GM23338 (cell line): ENCODE measurements at regions not wholly inside any gene's neighbourhood (a gene's known extent, or its start where the extent isn't known, plus 50 kb on each side); places are given as distances from the start of the nearest gene placed in this dataset.

Experiments used
- ATAC-seq: fragments of 200-7000 bp; cut with Tn5 transposase; 3 replicates; pipeline ENCODE4 v1.9.1; 2020
- DNase-seq: peaks from one replicate; pipeline ENCODE4 v3.0.0-alpha.2; 2015; ENCODE audit warnings: low spot score
- H2AFZ ChIP-seq: fragments of 200-600 bp; sonication (generic); 2 replicates; pipeline ENCODE4 v1.8.0; 2016; ENCODE audit warnings: antibody characterized with exemption, mild to moderate bottlenecking, moderate library complexity
- H3F3A ChIP-seq: fragments of 200-600 bp; sonication (generic); replicated peaks from 2 replicates; pipeline ENCODE4 v1.8.0; 2017; ENCODE audit warnings: antibody characterized with exemption, mixed run types, low read depth
- H3K27ac ChIP-seq: fragments of 200-600 bp; sonication (generic); 2 replicates; pipeline ENCODE4 v1.6.1; 2016; ENCODE audit warnings: low read depth
- H3K27me3 ChIP-seq: fragments of 200-600 bp; sonication (generic); 2 replicates; pipeline ENCODE4 v1.8.0; 2016; ENCODE audit warnings: mild to moderate bottlenecking, mixed run types, moderate library complexity; ENCODE audit not compliant: insufficient read depth
- H3K36me3 ChIP-seq: fragments of 200-600 bp; sonication (generic); 2 replicates; pipeline ENCODE4 v1.8.0; 2016; ENCODE audit warnings: mild to moderate bottlenecking; ENCODE audit not compliant: insufficient read depth
- H3K4me1 ChIP-seq: fragments of 200-600 bp; sonication (generic); 2 replicates; pipeline ENCODE4 v1.8.0; 2016; ENCODE audit warnings: mild to moderate bottlenecking, moderate library complexity; ENCODE audit not compliant: insufficient read depth
- H3K4me2 ChIP-seq: fragments of 200-600 bp; sonication (generic); 2 replicates; pipeline ENCODE4 v1.7.1; 2017; ENCODE audit warnings: mixed run types
- H3K4me3 ChIP-seq: fragments of 200-600 bp; sonication (generic); 2 replicates; pipeline ENCODE4 v1.6.1; 2016; ENCODE audit warnings: mixed run types
- H3K79me2 ChIP-seq: fragments of 200-600 bp; sonication (generic); replicated peaks from 2 replicates; pipeline ENCODE4 v1.8.0; 2017; ENCODE audit warnings: mild to moderate bottlenecking; ENCODE audit not compliant: insufficient read depth
- H3K9me2 ChIP-seq: fragments of 200-600 bp; sonication (generic); 2 replicates; pipeline ENCODE4 v1.8.0; 2017; ENCODE audit not compliant: insufficient read depth
- H4K20me1 ChIP-seq: fragments of 200-600 bp; sonication (generic); replicated peaks from 2 replicates; pipeline ENCODE4 v1.8.0; 2017; ENCODE audit warnings: mild to moderate bottlenecking; ENCODE audit not compliant: insufficient read depth
- H3K27ac Mint-ChIP-seq: 2 replicates; pipeline ENCODE4 v1.8.0; 2020; ENCODE audit warnings: inconsistent platforms, mild to moderate bottlenecking, moderate library complexity, mixed read lengths
- H3K27me3 Mint-ChIP-seq: 3 replicates; pipeline ENCODE4 v1.8.0; 2022; ENCODE audit warnings: low read depth, mild to moderate bottlenecking, moderate library complexity, mixed read lengths, inconsistent platforms; ENCODE audit not compliant: insufficient read depth, poor library complexity
- H3K36me3 Mint-ChIP-seq: 3 replicates; pipeline ENCODE4 v1.8.0; 2021; ENCODE audit warnings: low read depth, mild to moderate bottlenecking, inconsistent platforms, moderate library complexity, mixed read lengths
- H3K4me1 Mint-ChIP-seq: 3 replicates; pipeline ENCODE4 v1.8.0; 2020; ENCODE audit warnings: mild to moderate bottlenecking, inconsistent platforms, mixed read lengths
- H3K4me3 Mint-ChIP-seq: 3 replicates; pipeline ENCODE4 v1.8.0; 2021; ENCODE audit warnings: moderate library complexity, mild to moderate bottlenecking, inconsistent platforms, mixed read lengths
- H3K9me3 Mint-ChIP-seq: 3 replicates; pipeline ENCODE4 v1.8.0; 2020; ENCODE audit warnings: moderate library complexity, mild to moderate bottlenecking, inconsistent platforms, mixed read lengths
- CREB1 ChIP-seq: fragments of 250-450 bp; sonication (Bioruptor Pico); IDR thresholded peaks from 2 replicates; pipeline ENCODE4 v1.5.0; 2020; ENCODE audit warnings: low read depth, mild to moderate bottlenecking, moderate library complexity
- CTCF ChIP-seq, 2 experiments: fragments of 200-600 bp in 1 of 2; sonication (generic) in 1 of 2; conservative IDR thresholded peaks; 2 replicates each; pipeline versions ENCODE4 v1.5.1 to v1.6.1; 2016 to 2017; ENCODE audit warnings: antibody characterized with exemption in 2 of 2, low read depth in 2 of 2, mild to moderate bottlenecking in 2 of 2, moderate library complexity in 1 of 2
- ETS1 ChIP-seq: IDR thresholded peaks from 2 replicates; pipeline ENCODE4 v1.6.1; 2016; ENCODE audit warnings: antibody characterized with exemption
- EZH2 ChIP-seq: fragments of 200-600 bp; sonication (generic); IDR thresholded peaks from one replicate; pipeline ENCODE4 v1.8.0; 2017; ENCODE audit warnings: antibody characterized with exemption, mild to moderate bottlenecking, low read depth; ENCODE audit not compliant: unreplicated experiment
- EZH2phosphoT487 ChIP-seq: fragments of 200-600 bp; sonication (generic); IDR thresholded peaks from one replicate; pipeline ENCODE4 v1.8.1; 2018; ENCODE audit warnings: antibody characterized with exemption; ENCODE audit not compliant: unreplicated experiment
- JUNB ChIP-seq: IDR thresholded peaks from one replicate; pipeline ENCODE4 v1.6.1; 2016; ENCODE audit warnings: antibody characterized with exemption; ENCODE audit not compliant: unreplicated experiment
- NANOG ChIP-seq: IDR thresholded peaks from 2 replicates; pipeline ENCODE4 v1.6.1; 2016; ENCODE audit warnings: antibody characterized with exemption, borderline replicate concordance
- POLR2AphosphoS5 ChIP-seq: IDR thresholded peaks from 2 replicates; pipeline ENCODE4 v1.6.1; 2016; ENCODE audit warnings: antibody characterized with exemption, low read depth
- REST ChIP-seq: IDR thresholded peaks from one replicate; pipeline ENCODE4 v1.6.1; 2018; ENCODE audit warnings: antibody characterized with exemption; ENCODE audit not compliant: unreplicated experiment
- STAT1 ChIP-seq: IDR thresholded peaks from one replicate; pipeline ENCODE4 v1.6.1; 2016; ENCODE audit warnings: antibody characterized with exemption; ENCODE audit not compliant: unreplicated experiment
- ZNF114 ChIP-seq: fragments of 250-450 bp; sonication (Bioruptor Pico); IDR thresholded peaks from 2 replicates; pipeline ENCODE4 v1.5.0; 2020; ENCODE audit warnings: mild to moderate bottlenecking, moderate library complexity
- ZNF331 ChIP-seq: fragments of 250-450 bp; sonication (Bioruptor Pico); IDR thresholded peaks from 2 replicates; pipeline ENCODE4 v1.5.0; 2020; ENCODE audit warnings: low read depth, mild to moderate bottlenecking, moderate library complexity
- ZNF462 ChIP-seq: fragments of 250-450 bp; sonication (Bioruptor Pico); IDR thresholded peaks from 2 replicates; pipeline ENCODE4 v1.5.0; 2020; ENCODE audit warnings: mild to moderate bottlenecking, moderate library complexity

DNA sequence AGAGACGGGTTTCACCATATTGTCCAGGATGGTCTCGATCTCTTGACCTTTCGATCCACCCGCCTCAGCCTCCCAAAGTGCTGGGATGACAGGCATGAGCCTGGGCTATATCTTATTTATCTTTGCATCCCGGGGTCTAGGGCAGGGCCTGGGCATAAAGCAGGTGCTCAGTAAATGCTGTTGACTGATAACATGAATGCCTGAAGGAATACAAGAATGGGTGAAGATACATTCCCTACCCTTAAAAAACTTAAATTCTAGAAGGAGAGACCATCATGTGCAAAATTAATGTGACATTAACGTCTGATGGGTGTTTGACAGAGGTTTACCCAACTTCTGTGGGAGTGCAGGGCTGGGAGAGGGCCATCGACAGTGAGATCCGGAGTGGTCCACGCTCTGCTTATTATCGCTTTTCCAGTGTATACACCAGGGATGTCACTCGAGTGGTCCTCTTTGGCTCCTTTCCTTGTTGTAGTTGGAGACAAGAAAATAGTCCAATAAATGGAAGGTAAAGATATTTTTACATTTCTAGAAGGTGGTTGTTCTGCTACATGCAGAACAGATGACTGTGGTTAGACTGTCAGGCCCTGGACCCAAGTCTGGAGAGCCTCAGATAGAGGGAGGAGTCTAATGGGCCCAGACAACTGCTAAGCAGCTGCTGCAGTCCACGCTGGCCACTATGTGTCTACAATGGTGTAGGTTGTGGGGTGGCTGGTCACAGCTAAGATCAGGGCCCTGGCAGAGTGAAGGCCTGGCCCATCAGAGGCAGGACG lies 131.7 kb downstream of the MYCN start:
- H4K20me1 ChIP-seq = no peaks in the 10 kb centered on the region

More for the DNA sequence above, 131.7 kb downstream of the MYCN start:
- Mint-ChIP-seq H3K4me3 (no peak overlapping the region), H3K9me3 (peaks cover 3% of the 10 kb centered on the region; the same call in 2 of the 3 replicates), H3K4me1 (peaks cover 10% of the 10 kb centered on the region), H3K36me3 (peaks cover 2% of the 10 kb centered on the region; the same call in 2 of the 3 replicates), H3K27me3 (peaks cover 14% of the 10 kb centered on the region), H3K27ac (no peak overlapping the region)
- no peaks in the 10 kb centered on the region for H3K9me2 ChIP-seq
- TF ChIP-seq ZNF114 = no peak
- no peak for TF ChIP-seq CREB1 (CRISPR knock-in tag)
- no peak for TF ChIP-seq NANOG
- no peak for TF ChIP-seq CTCF (conservative IDR thresholded peaks at IDR 0.05; ENCODE audit: low read depth in 2 of 2)
- TF ChIP-seq ETS1 = no peak
- no peak for TF ChIP-seq JUNB
- TF ChIP-seq ZNF462 (CRISPR knock-in tag) = no peak
- TF ChIP-seq EZH2phosphoT487 = no peak
- no peak for TF ChIP-seq STAT1
- no peak for TF ChIP-seq REST
- TF ChIP-seq POLR2AphosphoS5 = no peak
- TF ChIP-seq EZH2 = no peak
- TF ChIP-seq ZNF331 (CRISPR knock-in tag) = no peak
- no peak for ATAC-seq
- no peak overlapping the region for H3K4me2 ChIP-seq
- no peak overlapping the region for H3K4me3 ChIP-seq
- no peaks in the 10 kb centered on the region for H3K36me3 ChIP-seq
- no peak overlapping the region for H3K27ac ChIP-seq
- H2AFZ ChIP-seq = no peak overlapping the region
- no peaks in the 10 kb centered on the region for H3K27me3 ChIP-seq
- H3K4me1 ChIP-seq = 0 out of 2 replicates have a peak, but pooled peaks cover 3% of the 10 kb centered on the region
- no peaks in the 10 kb centered on the region for H3F3A ChIP-seq
- H3K79me2 ChIP-seq = no peaks in the 10 kb centered on the region
- DNase-seq = no peak
